ENCODE measurements at regions not wholly inside any gene's neighbourhood (a gene's known extent, or its start where the extent isn't known, plus 50 kb on each side); places are given as distances from the start of the nearest gene placed in this dataset.

DNA sequence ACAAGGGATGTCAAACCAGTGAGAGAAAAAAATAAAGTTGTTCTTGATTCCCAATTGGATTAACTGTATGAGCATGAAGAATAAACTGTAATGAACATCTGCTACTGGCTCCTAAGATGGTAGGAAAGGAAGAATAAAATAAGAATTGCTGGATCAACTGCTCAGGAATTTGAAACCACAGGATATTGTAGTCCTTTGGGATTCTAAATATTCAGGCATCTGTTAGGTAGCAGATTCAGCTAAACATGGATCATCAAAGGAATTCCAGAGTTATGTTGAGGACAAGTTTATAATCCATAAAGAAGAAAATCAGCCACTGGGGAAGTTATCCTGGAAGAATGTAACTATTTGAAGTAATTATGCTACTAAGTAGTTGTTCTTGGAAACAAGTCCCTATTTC is 65.8 kb downstream of the ISL1 start:
- H3K27me3 Mint-ChIP-seq (ENCODE audit: low read depth): peaks cover 8% of the 10 kb centered on the region
- H3K4me1 Mint-ChIP-seq (ENCODE audit: low read depth): no peaks in the 10 kb centered on the region
- no peak for TF ChIP-seq CTCF (IDR thresholded peaks at IDR 0.05)
- no peaks in the 10 kb centered on the region for H3K36me3 Mint-ChIP-seq (ENCODE audit: low read depth)
- no peaks in the 10 kb centered on the region for H3K9me3 Mint-ChIP-seq (ENCODE audit: low read depth)
- no peak for DNase-seq (ENCODE audit: low spot score)
- no peak overlapping the region for H3K27ac Mint-ChIP-seq (ENCODE audit: unreplicated experiment)
- no peak overlapping the region for H3K4me3 Mint-ChIP-seq (ENCODE audit: unreplicated experiment)

DNA sequence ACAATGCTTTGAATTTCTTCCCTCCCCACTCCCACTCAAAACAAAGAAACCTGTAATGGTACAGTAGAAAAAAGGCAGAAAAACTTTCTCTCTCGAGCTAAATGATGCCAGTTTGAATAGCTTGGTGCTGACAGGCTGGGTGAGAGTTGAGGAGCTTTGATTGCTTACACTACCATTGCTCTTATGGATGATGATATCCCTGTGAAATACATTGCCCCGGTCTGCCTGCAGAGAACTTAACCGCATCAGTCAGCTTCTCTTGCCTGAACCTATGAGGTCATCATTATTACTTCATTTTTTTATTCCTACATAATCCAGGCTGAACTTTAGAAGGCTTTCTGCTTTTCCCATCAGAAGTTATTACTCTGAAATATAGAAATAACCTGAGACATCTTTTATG is 69.3 kb downstream of the ISL1 start:
- no peaks in the 10 kb centered on the region for H3K4me1 Mint-ChIP-seq (ENCODE audit: low read depth)
- no peaks in the 10 kb centered on the region for H3K9me3 Mint-ChIP-seq (ENCODE audit: low read depth)
- no peak for TF ChIP-seq CTCF (IDR thresholded peaks at IDR 0.05)
- peaks cover 3% of the 10 kb centered on the region for H3K27me3 Mint-ChIP-seq (ENCODE audit: low read depth)
- no peaks in the 10 kb centered on the region for H3K36me3 Mint-ChIP-seq (ENCODE audit: low read depth)
- no peak overlapping the region for H3K27ac Mint-ChIP-seq (ENCODE audit: unreplicated experiment)
- no peak overlapping the region for H3K4me3 Mint-ChIP-seq (ENCODE audit: unreplicated experiment)
- no peak for DNase-seq (ENCODE audit: low spot score)

DNA sequence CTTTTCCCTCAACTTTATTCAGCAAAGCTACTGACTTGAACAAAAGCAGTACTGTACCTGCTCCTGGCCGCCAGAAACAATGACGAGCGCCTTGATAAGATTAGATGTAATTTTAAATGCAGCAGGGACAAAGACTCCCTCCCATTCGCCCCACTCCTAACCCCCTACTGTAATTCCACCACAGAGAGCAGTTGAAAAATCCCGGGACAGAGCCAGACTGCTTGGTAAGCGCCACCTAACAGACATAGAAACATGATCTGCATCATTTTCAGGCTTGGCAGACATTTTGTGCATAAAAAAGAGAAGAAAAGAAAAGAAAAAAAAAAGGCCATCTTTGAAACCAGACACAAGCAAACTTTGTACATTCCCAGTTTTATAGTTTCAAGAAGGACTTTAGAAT is 81.9 kb downstream of the ISL1 start:
- peaks cover 13% of the 10 kb centered on the region for H3K27me3 Mint-ChIP-seq (ENCODE audit: low read depth)
- no peak overlapping the region for H3K4me3 Mint-ChIP-seq (ENCODE audit: unreplicated experiment)
- H3K9me3 Mint-ChIP-seq (ENCODE audit: low read depth): no peaks in the 10 kb centered on the region
- no peaks in the 10 kb centered on the region for H3K36me3 Mint-ChIP-seq (ENCODE audit: low read depth)
- no peak for DNase-seq (ENCODE audit: low spot score)
- H3K4me1 Mint-ChIP-seq (ENCODE audit: low read depth): no peaks in the 10 kb centered on the region
- no peak overlapping the region for H3K27ac Mint-ChIP-seq (ENCODE audit: unreplicated experiment)
- no peak for TF ChIP-seq CTCF (IDR thresholded peaks at IDR 0.05)

DNA sequence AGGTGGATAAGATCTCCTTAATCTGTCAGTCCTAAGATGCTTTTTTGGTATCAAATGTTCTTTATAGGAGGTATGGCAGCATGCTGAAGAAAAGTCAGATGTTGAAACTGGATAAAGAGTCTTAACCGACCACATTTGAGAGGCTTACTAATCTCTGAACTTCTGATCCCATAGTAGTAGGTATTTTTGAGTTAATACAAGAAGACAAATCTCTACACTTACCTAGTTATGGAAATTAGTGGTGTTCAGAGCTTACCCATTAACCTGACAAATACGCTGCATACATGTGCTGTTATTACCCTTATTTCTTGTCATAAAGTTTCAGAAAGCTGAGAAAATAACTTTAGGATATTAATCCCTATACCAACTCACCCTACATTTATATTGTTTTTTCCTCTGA is 83.0 kb downstream of the ISL1 start:
- H3K27me3 Mint-ChIP-seq (ENCODE audit: low read depth): peaks cover 9% of the 10 kb centered on the region
- H3K27ac Mint-ChIP-seq (ENCODE audit: unreplicated experiment): no peak overlapping the region
- H3K4me3 Mint-ChIP-seq (ENCODE audit: unreplicated experiment): no peak overlapping the region
- H3K9me3 Mint-ChIP-seq (ENCODE audit: low read depth): no peaks in the 10 kb centered on the region
- no peaks in the 10 kb centered on the region for H3K36me3 Mint-ChIP-seq (ENCODE audit: low read depth)
- no peak for DNase-seq (ENCODE audit: low spot score)
- no peak for TF ChIP-seq CTCF (IDR thresholded peaks at IDR 0.05)
- H3K4me1 Mint-ChIP-seq (ENCODE audit: low read depth): no peaks in the 10 kb centered on the region

DNA sequence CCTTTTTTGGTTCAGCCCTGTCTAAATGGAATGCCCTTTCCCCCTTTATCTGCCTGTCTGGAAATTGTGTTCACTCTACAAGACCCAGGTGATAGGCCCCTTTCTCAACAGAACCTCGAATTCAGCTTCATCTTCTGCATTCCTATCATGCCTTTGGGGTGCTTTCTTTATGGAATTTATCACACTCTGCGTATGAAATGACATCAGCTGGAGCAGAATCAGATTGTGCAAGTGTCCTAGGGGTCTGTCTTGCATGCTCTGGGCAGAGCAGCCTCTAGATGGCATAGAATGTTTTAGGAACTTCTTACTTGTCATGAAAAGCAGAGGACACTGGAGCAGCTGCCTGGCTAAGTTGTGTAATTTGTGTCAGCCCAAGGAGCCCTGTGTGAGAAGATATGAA is 84.9 kb downstream of the ISL1 start:
- no peak overlapping the region for H3K4me3 Mint-ChIP-seq (ENCODE audit: unreplicated experiment)
- TF ChIP-seq CTCF (IDR thresholded peaks at IDR 0.05): no peak
- no peaks in the 10 kb centered on the region for H3K4me1 Mint-ChIP-seq (ENCODE audit: low read depth)
- no peaks in the 10 kb centered on the region for H3K9me3 Mint-ChIP-seq (ENCODE audit: low read depth)
- H3K27ac Mint-ChIP-seq (ENCODE audit: unreplicated experiment): no peak overlapping the region
- no peaks in the 10 kb centered on the region for H3K36me3 Mint-ChIP-seq (ENCODE audit: low read depth)
- peaks cover 9% of the 10 kb centered on the region for H3K27me3 Mint-ChIP-seq (ENCODE audit: low read depth)
- no peak for DNase-seq (ENCODE audit: low spot score)

Measured in chondrocyte (in vitro differentiated cells).